ENCODE measurements at regions not wholly inside any gene's neighbourhood (a gene's known extent, or its start where the extent isn't known, plus 50 kb on each side); places are given as distances from the start of the nearest gene placed in this dataset.
"Not testable (repeated sequence)": the region's sequence is repeated elsewhere in the genome, so short reads cannot be mapped to it uniquely, and the experiment has no call there.

DNA sequence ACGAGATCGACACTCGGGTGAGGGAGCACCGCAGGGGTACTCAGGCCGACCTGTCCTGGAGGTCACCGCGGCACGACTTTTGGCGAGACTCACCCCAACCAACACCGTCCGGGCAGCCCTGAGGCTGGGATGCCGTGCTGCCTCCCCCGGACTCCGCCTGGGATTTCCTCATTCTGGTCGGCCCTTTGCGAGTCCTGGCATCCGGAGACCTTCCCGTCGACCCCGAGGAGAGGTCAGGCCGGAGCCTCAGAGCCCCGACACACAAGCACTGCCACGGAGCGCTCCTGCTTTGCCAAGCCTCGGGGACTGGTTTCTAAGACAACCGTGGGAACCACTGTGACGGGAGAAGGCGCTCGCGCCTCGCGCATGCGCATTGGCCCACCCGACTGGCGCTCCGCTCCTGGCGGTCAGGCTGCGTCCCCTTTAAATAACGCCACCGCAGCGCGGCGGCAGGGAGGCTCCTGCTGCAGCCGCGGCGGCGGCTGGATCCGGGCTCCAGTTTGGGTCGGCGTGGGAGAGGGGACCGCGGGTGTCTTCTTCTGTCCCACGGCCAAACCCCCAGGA lies 166.4 kb upstream of the ZNF337 start:
- DNase-seq: peak; percentile 72 to 92

DNA sequence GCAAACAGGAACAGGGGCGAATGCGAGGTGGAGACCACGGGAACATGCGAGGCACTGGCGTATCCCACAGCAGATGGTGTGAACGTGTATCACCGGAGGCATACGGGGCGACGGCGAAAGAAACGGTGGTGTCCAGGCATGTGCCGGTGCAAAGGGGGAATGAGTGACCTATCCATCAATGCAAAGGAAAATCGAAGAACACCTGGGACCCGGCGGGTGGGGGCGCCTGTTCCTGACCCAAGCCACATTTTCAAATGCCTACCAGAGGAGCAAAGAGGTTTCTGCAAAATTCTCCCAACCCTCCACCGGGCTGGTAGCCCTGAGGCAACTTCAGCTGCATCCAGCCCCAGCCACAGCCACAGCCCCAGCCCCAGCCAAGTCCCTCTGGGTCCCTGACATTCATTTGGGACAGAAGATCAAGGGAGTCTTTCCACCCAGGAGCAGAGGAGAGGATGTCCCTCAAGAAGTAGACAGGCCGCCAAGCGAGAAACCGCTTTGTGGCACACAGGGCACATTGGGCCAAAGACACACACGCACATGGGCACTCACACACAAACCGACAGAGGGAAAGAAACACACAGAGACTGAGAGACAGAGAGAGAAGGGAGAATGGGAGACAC lies 164.0 kb upstream of the ZNF337 start:
- no peak for DNase-seq

DNA sequence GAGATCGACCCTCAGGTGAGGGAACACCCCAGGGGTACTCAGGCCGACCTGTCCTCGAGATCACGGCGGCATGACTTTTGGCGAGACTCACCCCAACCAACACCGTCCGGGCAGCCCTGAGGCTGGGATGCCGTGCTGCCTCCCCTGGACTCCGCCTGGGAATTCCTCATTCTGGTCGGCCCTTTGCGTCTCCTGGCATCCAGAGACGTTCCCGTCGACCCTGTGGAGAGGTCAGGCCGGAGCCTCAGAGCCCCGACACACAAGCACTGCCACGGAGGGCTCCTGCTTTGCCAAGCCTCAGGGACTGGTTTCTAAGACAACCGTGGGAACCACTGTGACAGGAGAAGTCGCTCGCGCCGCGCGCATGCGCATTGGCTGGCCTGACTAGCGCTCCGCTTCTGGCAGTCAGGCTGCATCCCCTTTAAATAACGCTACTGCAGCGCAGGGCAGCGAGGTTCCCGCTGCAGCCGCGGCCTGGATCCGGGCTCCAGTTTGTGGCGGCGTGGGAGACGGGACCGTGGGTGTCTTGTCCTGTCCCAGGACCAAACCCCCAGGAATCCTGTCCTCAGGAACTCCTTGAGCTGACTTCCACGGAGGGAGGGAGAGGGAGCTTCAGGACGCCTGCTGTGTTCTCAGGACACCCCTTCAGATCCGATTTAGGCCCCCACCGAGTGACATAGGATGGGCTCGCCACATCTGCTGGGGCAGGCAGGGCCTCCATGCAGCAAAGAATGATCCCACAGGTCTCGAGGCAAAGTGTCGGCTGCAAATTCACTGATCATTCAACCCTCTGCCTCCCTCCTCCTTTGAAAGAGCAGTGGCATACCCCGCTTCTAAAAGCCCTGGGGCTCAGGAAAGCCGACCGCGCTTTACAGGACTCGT lies 163.2 kb upstream of the ZNF337 start:
- peak; percentile 12 to 77 for DNase-seq

DNA sequence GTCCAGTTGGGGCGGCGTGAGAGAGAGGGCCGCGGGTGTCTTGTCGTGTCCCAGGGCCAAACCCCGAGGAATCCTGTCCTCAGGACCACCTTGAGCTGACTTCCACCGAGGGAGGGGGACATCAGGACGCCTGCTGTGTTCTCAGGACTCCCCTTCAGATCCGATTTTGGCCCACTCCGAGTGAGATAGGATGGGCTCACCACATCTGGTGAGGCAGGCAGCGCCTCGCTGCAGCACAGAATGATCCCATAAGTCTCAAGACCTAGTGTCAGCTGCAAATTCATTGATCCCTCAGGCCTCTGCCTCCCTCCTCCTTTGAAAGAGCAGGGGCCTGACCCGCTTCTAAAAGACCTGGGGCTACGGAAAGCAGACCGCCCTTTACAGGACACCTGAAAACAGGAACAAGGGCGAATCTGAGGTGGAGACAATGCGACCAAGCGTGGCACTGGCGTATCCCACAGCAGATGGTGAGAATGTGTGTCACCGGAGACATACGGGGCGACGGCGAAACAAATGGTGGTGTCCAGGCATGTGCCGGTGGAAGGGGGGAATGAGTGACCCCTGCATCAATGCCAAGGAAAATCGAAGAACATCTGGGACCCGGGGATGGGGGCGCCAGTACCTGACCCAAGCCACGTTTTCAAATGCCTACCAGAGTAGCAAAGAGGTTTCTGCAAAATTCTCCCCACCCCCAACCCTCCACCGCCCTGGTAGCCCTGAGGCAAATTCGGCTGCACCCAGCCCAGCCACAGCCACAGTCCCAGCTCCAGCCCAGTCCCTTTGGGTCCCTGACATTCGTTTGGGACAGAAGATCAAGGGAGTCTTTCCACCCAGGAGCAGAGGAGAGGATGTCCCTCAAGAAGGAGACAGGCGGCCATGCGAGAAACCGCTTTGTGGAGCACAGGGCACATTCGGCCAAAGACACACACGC lies 162.1 kb upstream of the ZNF337 start:
- no peak for DNase-seq

DNA sequence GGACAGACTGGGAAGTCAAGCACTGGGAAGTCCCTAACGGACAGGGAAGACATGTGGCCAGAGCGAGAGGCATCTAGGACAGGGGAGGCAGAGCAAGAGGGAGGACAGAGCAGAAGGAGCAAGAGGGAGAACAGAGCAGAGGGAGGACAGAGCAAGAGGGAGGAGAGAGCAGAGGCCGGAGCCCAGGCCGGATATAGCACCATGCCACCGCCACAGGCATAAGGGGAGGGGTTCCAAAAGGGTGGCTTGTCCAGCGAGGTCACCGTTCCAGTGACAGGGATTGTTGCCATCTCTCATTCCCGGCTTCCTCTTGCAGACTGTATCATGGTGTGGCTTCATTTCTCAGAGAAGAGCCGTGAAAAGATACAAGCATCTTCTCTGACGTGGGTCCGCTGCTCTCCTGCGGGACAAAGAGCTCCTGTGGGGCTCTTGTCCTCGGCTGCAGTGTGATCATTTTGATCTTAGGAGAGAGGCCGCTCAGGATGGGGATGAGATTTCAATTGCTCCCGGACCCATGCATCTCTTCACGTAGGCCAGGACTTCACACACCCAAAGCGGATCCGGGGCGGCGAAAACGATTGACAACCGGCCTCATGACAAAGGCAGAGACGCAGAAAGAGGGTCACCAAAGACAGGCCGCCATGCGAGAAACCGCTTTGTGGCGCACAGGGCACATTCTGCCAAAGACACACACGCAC lies 160.6 kb upstream of the ZNF337 start:
- not testable (repeated sequence) for DNase-seq

DNA sequence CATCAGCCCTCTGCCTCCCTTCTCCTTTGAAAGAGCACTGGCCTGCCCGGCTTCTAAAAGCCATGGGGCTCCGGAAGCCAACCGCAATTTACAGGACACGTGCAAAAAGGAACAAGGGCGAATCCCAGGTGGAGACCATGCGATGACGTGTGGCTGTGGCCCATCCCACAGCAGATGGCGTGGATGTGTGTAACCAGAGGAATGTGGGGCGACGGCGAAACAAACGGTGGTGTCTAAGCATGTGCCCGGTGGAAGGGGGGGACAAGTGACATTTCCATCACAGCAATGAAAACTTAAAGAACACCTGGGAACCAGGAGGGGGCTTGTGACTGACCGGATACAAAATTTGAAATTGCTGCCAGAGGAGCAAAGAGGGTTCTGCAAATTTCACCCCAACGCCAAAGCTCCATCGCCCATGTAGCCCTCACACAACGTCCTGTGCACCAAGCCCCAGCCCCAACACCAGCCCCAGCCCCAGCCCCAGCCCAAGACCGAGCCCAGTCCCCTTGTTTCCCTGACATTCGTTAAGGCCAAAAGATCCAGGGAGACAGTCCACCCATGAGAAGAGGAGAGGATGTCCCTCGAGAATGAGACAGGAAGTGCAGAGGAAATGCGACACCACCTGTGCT lies 159.7 kb upstream of the ZNF337 start:
- DNase-seq: no peak

DNA sequence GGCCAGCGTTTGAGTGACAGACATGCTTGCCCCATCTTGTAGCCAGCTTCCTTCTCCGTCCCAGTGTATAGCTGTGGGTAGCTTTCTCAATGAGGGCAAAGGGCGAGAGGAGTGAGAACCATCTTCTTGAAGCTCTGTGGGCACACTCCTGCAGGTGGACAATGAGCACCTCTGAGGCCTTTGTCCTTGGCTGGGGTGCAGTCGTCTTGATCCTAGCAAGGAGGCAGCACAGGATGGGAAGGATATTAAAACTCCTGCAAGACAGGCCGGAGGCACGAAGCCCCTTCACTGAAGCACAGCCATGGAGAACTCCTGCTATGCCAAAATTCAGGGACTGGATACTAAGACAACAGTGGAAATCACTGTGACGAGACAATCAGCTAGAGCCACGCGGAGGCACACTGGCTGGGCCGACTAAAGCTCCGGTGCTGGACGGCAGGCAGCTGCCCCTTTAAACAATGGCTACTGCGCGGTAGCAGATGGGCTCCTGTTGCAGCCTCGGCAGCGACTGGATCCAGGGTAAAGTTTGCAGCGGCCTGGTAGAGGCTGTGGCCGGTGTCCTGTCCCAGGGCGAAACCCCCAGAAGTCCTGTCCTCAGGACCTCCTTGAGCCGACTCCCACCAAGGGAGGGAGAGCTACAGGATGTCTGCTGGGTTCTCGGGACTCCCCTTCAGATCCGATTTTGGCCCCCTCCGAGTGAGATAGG lies 159.0 kb upstream of the ZNF337 start:
- not testable (repeated sequence) for DNase-seq

DNA sequence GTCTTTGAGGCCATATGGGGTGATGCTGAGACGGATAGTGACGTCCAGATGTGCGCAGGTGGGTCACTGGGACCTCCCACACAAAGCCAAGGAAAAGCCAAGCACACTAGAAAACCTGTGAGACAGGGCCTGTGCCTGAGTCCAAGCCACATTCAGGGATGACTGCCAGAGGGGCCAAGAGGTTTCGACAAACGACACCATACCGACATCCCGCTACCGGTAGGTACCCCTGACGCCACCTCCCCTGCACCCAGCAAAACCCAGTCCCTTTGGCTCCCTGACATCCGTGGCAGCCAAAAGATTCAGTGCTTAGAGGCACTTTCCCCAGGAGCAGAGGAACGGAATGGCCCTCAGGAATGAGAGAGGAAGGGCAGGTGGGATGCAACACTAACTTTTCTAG lies 158.0 kb upstream of the ZNF337 start:
- DNase-seq: not testable (repeated sequence)

DNA sequence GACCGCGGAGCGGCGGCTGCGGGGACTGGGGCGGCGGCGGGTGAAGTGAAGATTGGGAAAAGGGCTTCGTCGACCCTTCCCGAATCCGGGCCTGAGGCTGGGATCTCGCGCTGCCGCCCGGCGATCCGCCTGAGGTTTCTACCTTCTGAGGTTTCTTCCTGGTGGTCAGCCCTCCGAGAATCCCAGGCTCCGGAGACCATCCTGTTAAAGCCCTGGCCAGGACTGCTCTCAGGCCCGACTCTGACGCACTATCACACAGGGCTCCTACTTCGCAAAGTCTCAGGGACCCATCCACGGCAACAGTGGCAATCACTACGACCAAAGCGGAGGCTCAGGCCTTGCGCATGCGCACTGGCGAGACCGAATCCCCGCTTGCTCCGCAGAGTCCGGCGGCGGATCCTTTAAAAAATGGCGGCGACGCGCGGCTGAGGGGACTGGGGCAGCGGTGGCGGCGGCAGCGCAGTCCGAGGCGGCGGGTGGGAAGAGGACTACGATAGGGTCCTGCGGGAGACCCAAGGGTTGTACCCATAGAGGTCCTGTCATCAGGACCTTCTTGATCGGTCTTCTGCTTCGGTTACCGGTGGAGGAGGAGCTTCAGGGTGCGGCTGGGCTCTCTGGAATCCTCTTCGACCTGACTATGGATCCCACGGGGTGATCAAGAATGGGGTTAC lies 157.2 kb upstream of the ZNF337 start:
- peak; percentile 46 to 75 for DNase-seq

DNA sequence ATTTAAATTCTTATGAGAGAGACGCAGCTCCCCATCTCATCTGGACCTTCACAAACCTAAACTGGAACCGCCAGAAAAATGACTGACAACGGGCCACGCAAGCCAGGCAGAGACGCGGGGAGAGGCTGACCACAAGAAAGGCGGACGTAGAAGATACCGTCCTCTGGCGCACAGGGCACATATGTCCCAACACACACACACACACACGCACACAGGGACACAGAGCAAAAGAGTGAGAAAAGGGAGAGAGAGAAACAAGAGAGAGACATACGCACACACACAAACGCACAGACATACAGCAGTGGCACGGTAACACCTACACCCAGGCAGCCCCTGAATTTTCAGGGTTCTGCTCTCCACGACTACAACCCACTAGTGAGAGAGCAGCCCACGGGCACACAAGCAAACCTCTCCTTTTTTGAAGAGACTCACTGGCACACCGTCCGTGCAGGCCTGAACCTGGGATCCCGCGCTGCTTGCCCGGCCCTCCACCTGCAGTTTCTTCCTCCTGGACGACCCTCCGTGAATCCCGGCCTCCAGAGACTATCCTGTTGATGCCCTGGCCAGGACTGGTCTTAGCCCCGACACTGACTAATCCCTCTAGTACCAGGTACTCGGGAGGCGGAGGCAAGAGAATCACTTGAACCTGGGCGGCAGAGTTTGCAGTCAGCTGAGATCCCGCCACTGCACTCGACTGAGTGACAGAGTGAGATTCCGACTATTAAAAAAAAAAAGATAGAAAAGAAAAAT lies 156.5 kb upstream of the ZNF337 start:
- not testable (repeated sequence) for DNase-seq

DNA sequence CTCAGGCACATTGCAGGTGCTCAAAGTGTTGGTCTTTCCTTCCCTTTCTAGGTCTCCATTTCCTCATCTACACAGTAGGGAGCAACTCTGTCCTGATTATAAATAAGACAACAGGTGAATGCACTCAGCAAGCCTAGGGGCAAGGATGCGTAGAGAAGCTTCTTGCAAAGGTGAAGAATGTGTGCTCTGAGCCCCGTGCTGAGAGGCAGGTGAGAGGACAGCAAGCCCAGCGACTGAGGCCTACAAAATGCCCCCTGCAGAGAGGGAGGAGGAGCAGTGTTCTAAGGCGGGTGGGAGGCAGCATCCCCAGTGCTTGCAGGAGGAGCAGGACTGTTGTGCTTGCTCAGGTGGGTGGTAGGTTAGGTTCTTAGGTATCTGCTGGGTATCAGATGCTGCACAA lies 153.5 kb upstream of the ZNF337 start:
- DNase-seq: not testable (repeated sequence)

DNA sequence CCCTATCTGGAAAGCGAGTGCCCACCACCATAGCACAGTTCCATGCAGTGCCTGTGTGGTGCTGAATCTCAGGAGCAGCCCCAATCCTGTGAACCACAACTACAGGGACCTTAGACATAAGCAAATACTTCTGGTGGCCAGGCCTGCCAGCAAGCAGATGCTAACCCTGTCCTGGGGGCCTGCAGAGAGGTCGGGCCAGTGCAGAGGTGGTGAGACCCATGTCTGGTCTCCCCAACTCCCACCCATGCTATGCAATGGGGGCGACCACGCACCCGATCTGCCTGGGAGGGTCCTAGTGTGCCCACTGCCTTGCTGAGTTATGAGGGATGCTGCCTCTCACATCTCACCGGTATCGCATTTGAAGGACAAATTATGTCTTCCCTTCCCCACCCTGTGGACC lies 151.6 kb upstream of the ZNF337 start:
- no peak for DNase-seq

DNA sequence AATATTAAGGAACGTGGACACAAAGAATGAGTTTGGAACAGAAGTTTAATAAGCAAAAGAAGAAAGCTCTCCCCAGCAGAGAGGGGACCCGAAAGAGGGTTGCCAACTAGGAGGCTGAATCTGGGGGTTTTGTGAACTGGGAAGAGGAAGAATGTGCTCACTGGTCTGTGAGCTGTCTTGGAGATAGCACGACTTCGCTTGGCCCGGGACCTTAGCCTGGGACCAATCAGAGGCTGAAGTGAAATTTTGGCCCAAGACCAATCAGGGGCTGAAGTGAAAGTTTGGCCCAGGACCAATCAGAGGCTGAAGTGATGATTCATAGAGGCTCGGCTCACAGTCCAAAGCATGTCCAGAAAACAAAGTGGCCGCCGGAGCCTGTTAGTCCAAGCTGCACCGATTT lies 148.0 kb upstream of the ZNF337 start:
- not testable (repeated sequence) for DNase-seq

DNA sequence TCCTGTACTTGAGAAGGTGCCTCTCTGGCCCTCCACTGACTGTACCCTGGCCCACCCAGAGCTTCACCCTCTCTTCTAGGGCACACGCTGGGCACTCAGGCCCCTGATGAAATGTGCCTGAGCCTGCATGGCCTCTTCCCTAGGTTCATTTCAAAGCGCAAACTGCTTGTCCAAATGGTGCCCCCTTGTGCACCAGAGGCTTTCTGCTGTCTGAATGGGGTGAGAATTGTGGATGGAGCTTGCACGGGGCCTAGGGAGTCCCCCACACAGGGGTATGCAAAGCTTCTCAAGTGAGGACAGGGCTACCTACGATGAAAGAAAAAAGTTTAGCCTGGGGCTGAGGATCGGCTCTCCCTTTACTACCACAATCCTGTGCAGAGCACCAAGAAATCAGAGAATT lies 116.9 kb upstream of the ZNF337 start:
- DNase-seq: not testable (repeated sequence)

DNA sequence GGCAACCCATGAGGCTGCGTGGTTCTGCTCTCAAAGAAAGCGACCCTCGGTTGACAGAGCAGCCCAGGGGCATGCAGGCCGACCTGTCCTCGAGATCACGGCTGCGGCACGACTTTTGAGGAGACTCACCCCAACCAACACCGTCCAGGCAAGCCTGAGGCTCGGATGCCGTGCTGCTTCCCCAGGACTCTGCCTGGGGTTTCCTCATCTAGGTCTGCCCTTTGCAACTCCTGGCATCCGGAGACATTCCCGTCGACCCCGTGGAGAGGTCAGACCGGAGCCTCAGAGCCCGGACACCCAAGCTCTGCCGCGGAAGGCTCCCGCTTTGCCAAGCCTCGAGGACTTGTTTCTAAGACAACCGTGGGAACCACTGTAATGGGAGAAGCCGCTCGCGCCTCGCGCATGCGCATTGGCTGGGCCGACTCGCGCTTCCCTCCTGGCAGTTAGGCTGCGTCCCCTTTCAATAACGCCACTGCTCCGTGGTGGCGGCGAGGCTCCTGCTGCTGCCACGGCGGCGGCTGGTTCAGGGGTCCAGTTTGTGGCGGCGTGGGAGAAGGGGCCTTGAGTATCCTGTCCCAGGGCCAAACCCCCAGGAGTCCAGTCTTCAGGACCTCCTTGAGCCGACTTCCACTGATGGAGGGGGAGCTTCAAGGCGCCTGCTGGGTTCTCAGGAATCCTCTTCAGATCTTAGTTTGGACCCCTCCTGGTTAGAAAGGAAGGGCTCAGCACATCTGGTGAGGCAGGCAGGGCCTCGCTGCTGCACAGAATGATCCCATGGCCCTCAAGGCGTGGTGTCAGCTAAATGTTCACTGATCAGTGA lies 101.7 kb upstream of the ZNF337 start:
- not testable (repeated sequence) for DNase-seq

DNA sequence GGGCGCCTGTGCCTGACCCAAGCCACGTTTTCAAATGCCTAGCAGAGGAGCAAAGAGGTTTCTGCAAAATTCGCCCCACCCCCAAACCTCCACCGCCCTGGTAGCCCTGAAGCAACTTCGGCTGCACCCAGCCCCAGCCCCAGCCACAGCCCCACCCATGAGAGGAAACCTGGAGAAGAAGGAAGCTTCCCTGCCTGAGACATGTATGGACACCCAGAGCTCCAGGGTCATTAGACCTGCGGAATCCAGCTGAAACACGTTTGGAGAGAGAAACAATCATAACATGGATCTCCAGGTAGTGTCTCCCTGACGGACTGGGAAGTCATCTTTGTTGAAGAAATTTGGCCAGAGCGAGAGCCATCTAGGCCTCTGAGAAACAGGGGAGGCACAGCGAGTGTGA lies 100.4 kb upstream of the ZNF337 start:
- not testable (repeated sequence) for DNase-seq

DNA sequence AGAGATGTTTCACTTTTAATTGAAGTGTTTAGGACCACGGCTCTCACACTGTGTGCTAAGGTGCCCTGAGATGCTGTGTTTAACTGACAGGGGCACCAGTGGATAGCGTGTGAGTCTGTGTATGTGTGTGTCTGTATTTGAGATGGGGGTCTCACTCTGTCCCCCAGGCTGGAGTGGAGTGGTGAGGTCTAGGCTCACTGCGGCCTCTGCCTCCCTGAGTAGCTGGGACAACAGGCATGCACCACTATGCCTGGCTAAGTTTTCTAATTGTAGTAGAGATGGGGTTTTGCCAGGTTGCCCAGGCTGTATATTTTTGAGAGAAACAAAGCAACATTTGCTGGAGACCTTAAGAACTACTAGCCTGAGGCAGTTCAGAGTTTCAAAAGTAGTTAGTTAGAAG lies 80.6 kb upstream of the ZNF337 start:
- not testable (repeated sequence) for DNase-seq

DNA sequence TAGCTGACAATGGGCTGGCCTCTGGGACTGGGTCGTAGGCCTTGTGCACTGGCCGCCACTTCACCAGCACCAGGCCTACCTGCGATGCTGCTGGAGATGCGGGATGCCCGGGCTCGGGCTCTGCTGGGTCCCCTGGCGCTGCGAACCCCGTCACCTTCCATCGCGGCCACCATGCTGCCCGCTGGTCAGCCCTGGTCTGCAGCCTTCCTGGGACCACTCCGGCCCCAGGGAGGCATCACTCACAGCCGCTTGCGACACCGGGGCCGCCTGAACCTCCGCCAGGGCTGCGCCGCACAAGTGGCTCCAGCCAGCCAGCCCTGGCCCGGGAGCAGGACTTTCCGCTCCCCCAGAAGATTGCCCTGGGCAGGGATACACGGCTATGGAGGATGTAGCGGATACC lies 78.1 kb upstream of the ZNF337 start:
- not testable (repeated sequence) for DNase-seq

DNA sequence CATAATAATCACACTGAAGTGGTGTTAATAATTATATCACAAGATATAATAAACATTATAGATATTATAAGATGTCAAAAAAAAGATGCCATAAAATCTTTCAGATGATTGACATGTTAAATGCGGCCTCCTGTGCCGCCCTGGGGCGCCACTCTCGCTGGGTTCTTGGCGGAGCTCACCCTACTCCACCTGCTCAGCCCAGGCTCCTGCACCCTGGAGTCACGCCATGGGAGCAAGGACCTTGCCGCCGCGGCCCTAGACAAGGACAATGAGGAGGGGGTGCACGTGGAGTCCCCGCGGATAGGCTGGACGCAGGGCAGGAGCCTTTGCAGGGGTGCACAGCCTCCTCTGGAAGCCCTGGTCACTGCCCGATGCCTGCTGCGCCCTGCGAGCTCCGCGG lies 77.5 kb upstream of the ZNF337 start:
- DNase-seq: not testable (repeated sequence)
